T-helper 1 cell (primary cell): ENCODE measurements at regions not wholly inside any gene's neighbourhood (a gene's known extent, or its start where the extent isn't known, plus 50 kb on each side); places are given as distances from the start of the nearest gene placed in this dataset.
"Not testable (repeated sequence)": the region's sequence is repeated elsewhere in the genome, so short reads cannot be mapped to it uniquely, and the experiment has no call there.

Source experiments
- DNase-seq, 5 donors: peaks; one replicate each; pipeline ENCODE4 v3.0.0-alpha.2; 2012 to 2020

GRCh38 chr4:24363751-24364150 lies 220.6 kb downstream of the DHX15 start:
- no peak for DNase-seq

- no peak for DNase-seq
These were observed 232.2 kb downstream of the DHX15 start for GRCh38 chr4:24352112-24352511.

- DNase-seq: not testable (repeated sequence)
These were observed 235.0 kb downstream of the DHX15 start for GRCh38 chr4:24349168-24349996.

- DNase-seq: no peak
These were observed 245.1 kb downstream of the DHX15 start for GRCh38 chr4:24339260-24339659.

GRCh38 chr4:24337451-24338190 lies 246.7 kb downstream of the DHX15 start:
- DNase-seq: no peak

- DNase-seq: no peak
These were observed 248.7 kb downstream of the DHX15 start for GRCh38 chr4:24335616-24336015.

GRCh38 chr4:24334906-24335305 lies 249.4 kb downstream of the DHX15 start:
- no peak for DNase-seq

- DNase-seq: no peak
These were observed 253.8 kb downstream of the DHX15 start for GRCh38 chr4:24330573-24330972.

GRCh38 chr4:24330172-24330571 lies 254.2 kb downstream of the DHX15 start:
- DNase-seq: no peak

- no peak for DNase-seq
These were observed 255.6 kb downstream of the DHX15 start for GRCh38 chr4:24328711-24329110.

GRCh38 chr4:24328310-24328709 lies 256.0 kb downstream of the DHX15 start:
- no peak for DNase-seq

GRCh38 chr4:24322995-24323394 lies 261.4 kb downstream of the DHX15 start:
- DNase-seq: no peak

GRCh38 chr4:24322511-24322910 lies 261.8 kb downstream of the DHX15 start:
- DNase-seq: no peak

GRCh38 chr4:24321616-24322015 lies 262.7 kb downstream of the DHX15 start:
- no peak for DNase-seq

- no peak for DNase-seq
These were observed 263.2 kb downstream of the DHX15 start for GRCh38 chr4:24321131-24321530.

- DNase-seq: no peak
These were observed 265.0 kb downstream of the DHX15 start for GRCh38 chr4:24319387-24319786.

GRCh38 chr4:24315056-24315455 lies 269.3 kb downstream of the DHX15 start:
- no peak for DNase-seq

GRCh38 chr4:24312261-24312913 lies 272.0 kb downstream of the DHX15 start:
- no peak for DNase-seq

- DNase-seq: no peak
These were observed 280.4 kb downstream of the DHX15 start for GRCh38 chr4:24303926-24304325.

- DNase-seq: no peak
These were observed 285.4 kb downstream of the DHX15 start for GRCh38 chr4:24298911-24299310.

- no peak for DNase-seq
These were observed 297.3 kb downstream of the DHX15 start for GRCh38 chr4:24287096-24287495.

- DNase-seq: no peak
These were observed 298.6 kb downstream of the DHX15 start for GRCh38 chr4:24285759-24286158.

GRCh38 chr4:24282446-24282845 lies 301.9 kb downstream of the DHX15 start:
- no peak for DNase-seq

- no peak for DNase-seq
These were observed 304.4 kb downstream of the DHX15 start for GRCh38 chr4:24279911-24280375.
